OCI-M1 (cell line): ENCODE measurements at regions not wholly inside any gene's neighbourhood (a gene's known extent, or its start where the extent isn't known, plus 50 kb on each side); places are given as distances from the start of the nearest gene placed in this dataset.

Experiments used
- DNase-seq: peaks from one replicate; lab custom pipeline; 2025; lab: John Stamatoyannopoulos, UW

- peak; percentile 53 for DNase-seq
Measured at GRCh38 chr14:65281991-65282895, 130.3 kb upstream of the FUT8 start.

GRCh38 chr14:65282896-65283253 lies 129.7 kb upstream of the FUT8 start:
- no peak for DNase-seq

GRCh38 chr14:65286443-65286842 lies 126.1 kb upstream of the FUT8 start:
- DNase-seq: peak; percentile 46

- DNase-seq: no peak
Measured at GRCh38 chr14:65287264-65288131, 125.0 kb upstream of the FUT8 start.

GRCh38 chr14:65290830-65291229 lies 121.7 kb upstream of the FUT8 start:
- no peak for DNase-seq

GRCh38 chr14:65291531-65291930 lies 121.0 kb upstream of the FUT8 start:
- no peak for DNase-seq

GRCh38 chr14:65294816-65295215 lies 117.7 kb upstream of the FUT8 start:
- peak; percentile 7 for DNase-seq

GRCh38 chr14:65296402-65296801 lies 116.1 kb upstream of the FUT8 start:
- DNase-seq: no peak

- no peak for DNase-seq
Measured at GRCh38 chr14:65296876-65297275, 115.7 kb upstream of the FUT8 start.

GRCh38 chr14:65297744-65298143 lies 114.8 kb upstream of the FUT8 start:
- DNase-seq: no peak

- DNase-seq: peak; percentile 19
Measured at GRCh38 chr14:65299826-65300225, 112.7 kb upstream of the FUT8 start.

- peak; percentile 91 for DNase-seq
Measured at GRCh38 chr14:65301862-65302539, 110.5 kb upstream of the FUT8 start.

GRCh38 chr14:65302571-65303189 lies 109.8 kb upstream of the FUT8 start:
- no peak for DNase-seq

GRCh38 chr14:65303190-65303898 lies 109.2 kb upstream of the FUT8 start:
- DNase-seq: no peak

GRCh38 chr14:65303899-65304222 lies 108.7 kb upstream of the FUT8 start:
- no peak for DNase-seq

GRCh38 chr14:65304239-65304638 lies 108.3 kb upstream of the FUT8 start:
- no peak for DNase-seq

GRCh38 chr14:65304963-65305362 lies 107.6 kb upstream of the FUT8 start:
- no peak for DNase-seq

- no peak for DNase-seq
Measured at GRCh38 chr14:65308536-65308935, 104.0 kb upstream of the FUT8 start.

GRCh38 chr14:65310568-65310967 lies 102.0 kb upstream of the FUT8 start:
- no peak for DNase-seq

- DNase-seq: no peak
Measured at GRCh38 chr14:65312859-65313258, 99.7 kb upstream of the FUT8 start.
